ENCODE measurements at regions not wholly inside any gene's neighbourhood (a gene's known extent, or its start where the extent isn't known, plus 50 kb on each side); places are given as distances from the start of the nearest gene placed in this dataset.

GRCh38 chr2:226190479-226191252 lies 609.0 kb downstream of the IRS1 start (continued):
- peak; percentile 52 for TF ChIP-seq JARID2 (CRISPR knock-in tag; IDR thresholded peaks at IDR 0.05; ENCODE audit: insufficient replicate concordance)
- no peak for TF ChIP-seq IRX3 (CRISPR knock-in tag; IDR thresholded peaks at IDR 0.05; ENCODE audit: borderline replicate concordance, low read depth)
- TF ChIP-seq NFE2L2 (IDR thresholded peaks at IDR 0.05; ENCODE audit: low read length) = no peak; the same call in 1 of the 2 replicates
- no peak for TF ChIP-seq SNAPC2 (CRISPR knock-in tag; IDR thresholded peaks at IDR 0.05)
- TF ChIP-seq ZNF235 (CRISPR knock-in tag; IDR thresholded peaks at IDR 0.05; ENCODE audit: borderline replicate concordance) = no peak
- TF ChIP-seq ZNF660 (CRISPR knock-in tag; IDR thresholded peaks at IDR 0.05; ENCODE audit: borderline replicate concordance, low read depth) = no peak
- no peak for TF ChIP-seq ZBTB40 (IDR thresholded peaks at IDR 0.05)
- TF ChIP-seq ZBTB40 (CRISPR knock-in tag; IDR thresholded peaks at IDR 0.05) = no peak; the same call in 1 of the 2 replicates
- no peak for TF ChIP-seq ZBTB20 (CRISPR knock-in tag; IDR thresholded peaks at IDR 0.05; ENCODE audit: borderline replicate concordance, low read depth)
- TF ChIP-seq POLR2AphosphoS5 (IDR thresholded peaks at IDR 0.05; ENCODE audit: low read depth, low read length) = no peak
- no peak for TF ChIP-seq PTBP1 (IDR thresholded peaks at IDR 0.05; ENCODE audit: low read depth, low read length, poor library complexity, severe bottlenecking)
- TF ChIP-seq ZNF180 (CRISPR knock-in tag; IDR thresholded peaks at IDR 0.05; ENCODE audit: borderline replicate concordance, low read depth) = no peak
- no peak for TF ChIP-seq GATA4 (IDR thresholded peaks at IDR 0.05; ENCODE audit: borderline replicate concordance, low read depth)
- no peak for TF ChIP-seq TFDP2 (CRISPR knock-in tag; IDR thresholded peaks at IDR 0.05)
- TF ChIP-seq ZNF12 (CRISPR knock-in tag; IDR thresholded peaks at IDR 0.05) = no peak
- peak; percentile 80 for TF ChIP-seq ZMYM4 (CRISPR knock-in tag; IDR thresholded peaks at IDR 0.05)
- TF ChIP-seq EP300 (IDR thresholded peaks at IDR 0.05; ENCODE audit: low read depth in 2 of 2, low read length in 2 of 2) = peak in 1 of 2 experiments; percentile 94; a peak in 2 of 4 replicates
- TF ChIP-seq EP300 (CRISPR knock-in tag; IDR thresholded peaks at IDR 0.05; ENCODE audit: borderline replicate concordance) = no peak; the same call in 1 of the 2 replicates
- TF ChIP-seq ZFP37 (CRISPR knock-in tag; IDR thresholded peaks at IDR 0.05; ENCODE audit: borderline replicate concordance) = no peak
- 0 out of 4 replicates have a peak, but pooled peaks of 1 of the 2 experiments have one; percentile 29 for TF ChIP-seq NR2F1 (CRISPR knock-in tag; IDR thresholded peaks at IDR 0.05)
